Stomach (tissue), 8 donors: ENCODE measurements at regions not wholly inside any gene's neighbourhood (a gene's known extent, or its start where the extent isn't known, plus 50 kb on each side); places are given as distances from the start of the nearest gene placed in this dataset.

Source experiments
- DNase-seq, 2 donors: peaks; one replicate each; pipeline versions ENCODE4 v3.0.0 to v3.0.0-alpha.2; 2013 to 2019
- H3K27ac ChIP-seq, 5 donors: fragments of 200-600 bp in 4 of 5; sonication (generic) in 4 of 5; one replicate each; pipeline ENCODE4 v1.5.1; 2013 to 2019; ENCODE audit warnings: mild to moderate bottlenecking in 1 of 5, moderate library complexity in 1 of 5
- H3K27me3 ChIP-seq, 3 donors: fragments of 200-600 bp; sonication (generic); one replicate each; pipeline ENCODE4 v1.5.1; 2017 to 2019; ENCODE audit warnings: mixed run types in 1 of 3
- H3K36me3 ChIP-seq, 4 donors: fragments of 200-600 bp; sonication (generic); 1 replicate in 3 of 4; 2 replicates in 1 of 4; pipeline ENCODE4 v1.5.1; 2016 to 2019
- H3K4me1 ChIP-seq, 4 donors: fragments of 200-600 bp; sonication (generic); one replicate each; pipeline ENCODE4 v1.5.1; 2016 to 2019
- H3K4me3 ChIP-seq, 4 donors: fragments of 200-600 bp; sonication (generic) in 3 of 4; one replicate each; pipeline ENCODE4 v1.5.1; 2016 to 2019; ENCODE audit warnings: mild to moderate bottlenecking in 1 of 4
- H3K9me3 ChIP-seq, 4 donors: fragments of 200-600 bp; sonication (generic); one replicate each; pipeline ENCODE4 v1.5.1; 2016 to 2019
- CTCF ChIP-seq, 7 experiments: fragments of 450-650 bp in 4 of 7; fragments of 200-600 bp in 3 of 7; sonication (generic) in 3 of 7; IDR thresholded peaks; one replicate each; pipeline ENCODE4 v1.5.1; 2016 to 2019; ENCODE audit warnings: antibody characterized with exemption in 7 of 7, control low read depth in 2 of 7, mild to moderate bottlenecking in 1 of 7
- EP300 ChIP-seq: sonication (generic); formaldehyde crosslinking; IDR thresholded peaks from one replicate; pipeline ENCODE4 v1.6.1; 2017; ENCODE audit warnings: antibody characterized with exemption
- POLR2A ChIP-seq, 4 donors: fragments of 450-650 bp; IDR thresholded peaks; one replicate each; pipeline ENCODE4 v1.6.1; 2016; ENCODE audit warnings: antibody characterized with exemption in 4 of 4, control low read depth in 2 of 4, mild to moderate bottlenecking in 1 of 4, moderate library complexity in 1 of 4
- POLR2AphosphoS5 ChIP-seq, 3 donors: sonication (generic); formaldehyde crosslinking; IDR thresholded peaks; one replicate each; pipeline ENCODE4 v1.6.1; 2016; ENCODE audit warnings: antibody characterized with exemption in 3 of 3
- WGBS, 5 donors: extraction: QIAGEN DNeasy Blood & Tissue Kit in 3 of 5; methylation state at CpG; one replicate each; pipeline versions ENCODE4 v1.1.5 to v1.1.7; 2013 to 2018; 5-methylcytosine and 5-hydroxymethylcytosine counted together
- intact Hi-C: fragments of 100-400 bp; cut with DNase I; formaldehyde crosslinking; loops from one replicate; pipeline ENCODE4 v1.15.1; 2023; ENCODE audit warnings: low total_unique reads
- donor health status: healthy with polysubstance abuse.
- donor health status: Bipolar disorder and iron deficiency.
- donor health status: healthy.

GRCh38 chr9:91160599-91161464, 200.9 kb downstream of the AUH start:
- intact Hi-C loops: no loop called here
- no peak overlapping the region for H3K4me3 ChIP-seq
- peaks cover 15 to 49% (median 29%) of the 10 kb centered on the region in 4 donors for H3K4me1 ChIP-seq
- no peak for DNase-seq
- no peaks in the 10 kb centered on the region for H3K36me3 ChIP-seq
- H3K9me3 ChIP-seq: no peaks in the 10 kb centered on the region
- H3K27ac ChIP-seq: peak overlapping the region in 1 of 5 donors; percentile 75
- H3K27me3 ChIP-seq: no peaks in the 10 kb centered on the region
- WGBS, 5 donors: 90 to 97% (median 94%) methylated on average over 26 to 31 of the region's 31 CpGs
- TF ChIP-seq EP300: no peak
- TF ChIP-seq POLR2A (IDR thresholded peaks at IDR 0.05): no peak
- no peak for TF ChIP-seq POLR2AphosphoS5 (IDR thresholded peaks at IDR 0.05)
- TF ChIP-seq CTCF (IDR thresholded peaks at IDR 0.05): no peak

DNA sequence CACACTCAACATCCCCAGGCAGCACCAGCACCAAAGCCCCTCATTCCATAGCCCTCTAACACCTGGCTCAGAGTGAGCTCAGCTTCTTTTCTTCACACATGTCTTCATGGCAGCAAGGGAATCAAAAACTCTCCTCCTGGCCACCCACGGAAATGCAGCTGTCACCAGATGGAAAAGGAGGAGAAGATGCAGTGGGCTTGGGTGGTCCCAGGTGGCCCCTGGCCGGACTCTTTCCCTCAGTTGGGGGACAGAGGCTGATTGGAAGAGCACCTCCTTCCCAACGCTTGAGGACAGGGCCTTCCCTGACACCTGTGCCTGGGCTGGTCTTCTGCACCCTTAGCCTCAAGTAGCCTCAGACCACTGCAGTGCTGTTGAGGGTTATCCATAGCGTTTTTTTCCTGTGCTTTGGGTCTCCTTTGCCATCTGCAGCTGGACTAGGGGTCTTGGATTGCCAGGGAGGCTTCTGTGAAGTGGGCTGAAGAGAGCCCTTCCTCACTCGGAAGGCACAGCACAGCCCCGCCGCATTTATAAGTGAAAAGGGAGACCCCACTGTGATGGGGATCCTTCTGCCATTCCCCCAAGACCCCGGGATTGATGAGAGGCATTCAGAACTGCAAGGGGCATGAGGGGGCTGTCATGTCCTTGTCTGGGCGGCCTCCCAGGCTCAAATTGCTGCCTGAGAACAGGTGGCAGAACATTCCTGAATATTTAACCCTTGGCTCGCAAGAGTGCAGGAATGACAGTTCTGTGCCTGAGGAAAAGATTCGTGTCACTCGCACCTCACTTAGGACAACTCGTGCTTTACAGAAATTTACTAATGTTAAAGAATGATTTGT, 200.0 kb downstream of the AUH start:
- Histone ChIP-seq H3K4me1 (peaks cover 15 to 56% (median 31%) of the 10 kb centered on the region in 4 donors), H3K27ac (peak overlapping the region in 3 of 5 donors; percentile 29 to 75 (median 57)), H3K4me3 (no peak overlapping the region), H3K27me3 (no peaks in the 10 kb centered on the region), H3K36me3 (no peaks in the 10 kb centered on the region), H3K9me3 (no peaks in the 10 kb centered on the region)
- intact Hi-C loops: no loop called here
- no peak for TF ChIP-seq POLR2A (IDR thresholded peaks at IDR 0.05)
- no peak for TF ChIP-seq POLR2AphosphoS5 (IDR thresholded peaks at IDR 0.05)
- TF ChIP-seq EP300: no peak
- no peak for TF ChIP-seq CTCF (IDR thresholded peaks at IDR 0.05)
- DNase-seq: no peak
- 80 to 88% (median 85%) methylated on average over 13 of the region's 13 CpGs for WGBS, 5 donors

DNA sequence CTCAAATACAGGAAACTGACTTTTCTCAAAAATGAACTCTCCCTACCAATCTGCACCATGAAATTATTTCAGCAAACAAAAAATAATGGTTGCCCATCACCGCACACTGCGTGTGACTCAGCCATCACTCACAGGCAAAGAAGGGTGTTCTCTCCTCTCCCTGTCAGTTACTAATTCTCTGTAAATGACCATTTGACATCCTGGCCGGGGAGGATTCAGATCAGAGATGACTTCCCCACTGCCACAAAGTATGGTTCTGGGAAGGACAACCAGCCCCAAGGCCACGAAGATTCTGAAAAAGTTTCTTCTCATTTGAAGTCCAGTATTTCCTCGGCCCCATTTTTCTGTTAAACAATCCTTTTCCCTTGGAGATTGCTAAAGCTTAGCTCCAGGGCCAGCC, 199.4 kb downstream of the AUH start:
- Histone ChIP-seq H3K27me3 (no peaks in the 10 kb centered on the region), H3K36me3 (no peaks in the 10 kb centered on the region), H3K27ac (peak overlapping the region; percentile 28 to 75 (median 59)), H3K9me3 (no peaks in the 10 kb centered on the region), H3K4me1 (peaks cover 15 to 56% (median 31%) of the 10 kb centered on the region in 4 donors), H3K4me3 (no peak overlapping the region)
- intact Hi-C loops: no loop called here
- TF ChIP-seq EP300 (no peak), CTCF (IDR thresholded peaks at IDR 0.05) (no peak), POLR2A (IDR thresholded peaks at IDR 0.05) (no peak), POLR2AphosphoS5 (IDR thresholded peaks at IDR 0.05) (no peak)
- DNase-seq: no peak
- 69 to 83% (median 78%) methylated on average over 5 of the region's 5 CpGs for WGBS, 5 donors

DNA sequence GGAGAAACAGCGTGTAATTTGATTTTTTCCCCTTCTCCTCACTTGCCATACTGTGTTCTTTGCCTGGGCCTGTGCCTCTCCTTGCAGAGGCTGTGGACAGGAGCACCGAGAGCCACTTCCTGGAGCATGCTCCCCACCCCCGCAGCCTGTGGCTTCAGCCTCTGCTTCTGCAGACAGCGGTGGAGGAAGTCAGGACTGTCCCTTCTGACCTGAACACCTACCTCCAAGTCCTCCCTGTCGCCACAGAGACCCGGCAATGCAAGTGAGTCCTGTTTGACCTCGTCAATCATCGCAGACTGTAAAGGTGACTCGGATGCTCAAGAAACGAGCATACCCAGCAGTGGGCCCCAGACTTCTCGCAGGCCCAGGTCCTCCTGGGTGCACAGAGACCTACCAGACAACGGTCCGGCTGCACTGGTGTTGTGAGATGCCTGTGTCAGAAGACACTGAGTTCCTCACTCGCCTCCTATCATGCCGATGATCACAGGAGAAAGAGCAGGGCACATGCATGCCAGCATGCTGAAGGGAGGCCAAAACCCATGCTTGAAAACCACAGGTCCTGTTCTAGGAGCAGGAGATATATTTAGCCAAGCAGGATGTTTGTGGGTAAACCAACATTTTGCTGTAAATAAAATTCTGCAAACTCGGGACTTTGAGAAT, 198.8 kb downstream of the AUH start:
- intact Hi-C loops: no loop called here

More for the DNA sequence above, 198.8 kb downstream of the AUH start:
- Histone ChIP-seq H3K9me3 (no peaks in the 10 kb centered on the region), H3K27ac (peak overlapping the region; percentile 28 to 75 (median 59)), H3K27me3 (no peaks in the 10 kb centered on the region), H3K36me3 (no peaks in the 10 kb centered on the region), H3K4me3 (no peak overlapping the region), H3K4me1 (peaks cover 15 to 56% (median 31%) of the 10 kb centered on the region in 4 donors)
- DNase-seq: peak; percentile 50 to 59
- TF ChIP-seq CTCF (IDR thresholded peaks at IDR 0.05) (no peak), POLR2A (IDR thresholded peaks at IDR 0.05) (no peak), EP300 (no peak), POLR2AphosphoS5 (IDR thresholded peaks at IDR 0.05) (peak in 1 of 3 donors; percentile 8)
- WGBS, 5 donors: 56 to 66% (median 61%) methylated on average over 14 to 16 of the region's 16 CpGs
